NCI-H82 treated with DMSO at 0.1 percent for 48 hours (cell line): ENCODE measurements at regions not wholly inside any gene's neighbourhood (a gene's known extent, or its start where the extent isn't known, plus 50 kb on each side); places are given as distances from the start of the nearest gene placed in this dataset.

ENCODE experiments used
- DNase-seq: peaks from one replicate; lab custom pipeline; 2025; ENCODE audit not compliant: unreplicated experiment; lab: John Stamatoyannopoulos, UW

- no peak for DNase-seq
Observed at GRCh38 chr1:220979371-220979770, 100.1 kb downstream of the HLX start.

GRCh38 chr1:220982686-220983085 is 103.4 kb downstream of the HLX start:
- DNase-seq, result no peak

GRCh38 chr1:220983877-220984635 is 104.8 kb downstream of the HLX start:
- no peak for DNase-seq

- DNase-seq, result peak; percentile 84
Observed at GRCh38 chr1:220990427-220991339, 111.4 kb downstream of the HLX start.

GRCh38 chr1:220991506-220991905 is 112.3 kb downstream of the HLX start:
- peak; percentile 86 for DNase-seq

- no peak for DNase-seq
Observed at GRCh38 chr1:220991959-220992704, 112.9 kb downstream of the HLX start.

GRCh38 chr1:220992705-220993052 is 113.4 kb downstream of the HLX start:
- no peak for DNase-seq

GRCh38 chr1:220994671-220995070 is 115.4 kb downstream of the HLX start:
- DNase-seq, result no peak

GRCh38 chr1:220997791-220998190 is 118.5 kb downstream of the HLX start:
- no peak for DNase-seq

- peak; percentile 100 for DNase-seq
Observed at GRCh38 chr1:220999872-221000863, 120.9 kb downstream of the HLX start.

GRCh38 chr1:221001167-221001566 is 121.9 kb downstream of the HLX start:
- DNase-seq, result no peak

GRCh38 chr1:221002601-221003000 is 123.4 kb downstream of the HLX start:
- DNase-seq, result no peak

- no peak for DNase-seq
Observed at GRCh38 chr1:221011145-221011544, 131.9 kb downstream of the HLX start.

GRCh38 chr1:221012120-221012519 is 132.9 kb downstream of the HLX start:
- no peak for DNase-seq

GRCh38 chr1:221013691-221014660 is 134.7 kb downstream of the HLX start:
- no peak for DNase-seq

GRCh38 chr1:221015159-221015790 is 136.0 kb downstream of the HLX start:
- DNase-seq, result no peak

- DNase-seq, result no peak
Observed at GRCh38 chr1:221016751-221017150, 137.5 kb downstream of the HLX start.

- DNase-seq, result no peak
Observed at GRCh38 chr1:221018414-221018813, 139.2 kb downstream of the HLX start.

- no peak for DNase-seq
Observed at GRCh38 chr1:221022331-221022730, 143.1 kb downstream of the HLX start.
